HCT116 (cell line): ENCODE measurements at regions not wholly inside any gene's neighbourhood (a gene's known extent, or its start where the extent isn't known, plus 50 kb on each side); places are given as distances from the start of the nearest gene placed in this dataset.

Experiments
- CBX3 ChIP-seq: IDR thresholded peaks from 2 replicates; pipeline ENCODE4 v1.6.1; 2012; ENCODE audit warnings: low read depth
- CTCF ChIP-seq, 3 experiments: fragments of 200-600 bp in 1 of 3; sonication (generic) in 1 of 3; IDR thresholded peaks in 2 of 3; conservative IDR thresholded peaks in 1 of 3; 2 replicates each; pipeline ENCODE4 v1.5.1; 2012 to 2017; ENCODE audit warnings: low read depth in 2 of 3, low read length in 2 of 3, antibody characterized with exemption in 1 of 3, borderline replicate concordance in 1 of 3, control low read depth in 1 of 3, mild to moderate bottlenecking in 1 of 3, mixed read lengths in 1 of 3, mixed run types in 1 of 3, moderate library complexity in 1 of 3; ENCODE audit not compliant: insufficient read depth in 1 of 3
- FOSL1 ChIP-seq: IDR thresholded peaks from 2 replicates; pipeline ENCODE4 v1.6.1; 2012; ENCODE audit warnings: low read depth
- JUND ChIP-seq: IDR thresholded peaks from 2 replicates; pipeline ENCODE4 v1.6.1; 2012
- POLR2A ChIP-seq: IDR thresholded peaks from 2 replicates; pipeline ENCODE4 v1.7.0; 2011; ENCODE audit warnings: borderline replicate concordance; ENCODE audit not compliant: insufficient read depth, insufficient read length; ENCODE audit errors: extremely low read depth
- REST ChIP-seq: IDR thresholded peaks from 2 replicates; pipeline ENCODE4 v1.6.1; 2012; ENCODE audit warnings: low read depth
- SIN3A ChIP-seq: IDR thresholded peaks from 2 replicates; pipeline ENCODE4 v1.6.1; 2012; ENCODE audit warnings: low read depth
- ZBTB33 ChIP-seq: IDR thresholded peaks from 2 replicates; pipeline ENCODE4 v1.6.1; 2011; ENCODE audit warnings: mild to moderate bottlenecking, low read length, moderate library complexity; ENCODE audit not compliant: insufficient replicate concordance; ENCODE audit errors: extremely low read depth
- ZFX ChIP-seq: fragments of 450-650 bp; IDR thresholded peaks from 2 replicates; pipeline ENCODE4 v1.6.1; 2017
- ZNF274 ChIP-seq: fragments of 200-500 bp; sonication (Bioruptor generic); IDR thresholded peaks from 2 replicates; pipeline ENCODE4 v1.6.1; 2014; ENCODE audit warnings: mild to moderate bottlenecking, low read depth, low read length, inconsistent platforms
- TF ChIP-seq, protein P1 (sequence below): IDR thresholded peaks from 2 replicates; pipeline ENCODE4 v1.6.1; 2012

DNA sequence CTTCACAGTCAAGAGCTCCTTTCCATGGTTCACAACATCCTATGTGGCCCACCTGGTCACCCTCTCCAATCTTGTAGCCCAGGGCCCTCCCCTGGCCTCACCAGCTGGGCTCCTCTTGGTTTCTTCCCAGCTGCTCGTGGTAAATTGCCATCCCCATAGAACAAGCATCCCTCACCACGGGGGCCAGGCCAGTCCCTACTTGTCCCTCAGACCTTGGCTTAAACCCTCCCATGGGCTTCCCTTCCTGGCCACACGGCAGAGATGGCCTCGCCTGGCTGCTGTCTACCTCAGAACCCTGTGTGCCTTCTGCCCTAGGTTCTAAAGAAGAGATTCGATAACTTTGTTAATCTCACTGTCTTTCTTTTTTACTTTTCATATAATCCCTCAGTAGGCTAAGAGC lies 153.3 kb upstream of the TCERG1L start:
- no peak for TF ChIP-seq CTCF (IDR thresholded peaks at IDR 0.05 in 2 of 3, conservative IDR thresholded peaks at IDR 0.05 in 1 of 3; ENCODE audit: borderline replicate concordance in 1 of 3, insufficient read depth in 1 of 3, low read depth in 2 of 3, low read length in 2 of 3)
- no peak for TF ChIP-seq ZNF274
- no peak for TF ChIP-seq REST
- no peak for TF ChIP-seq POLR2A
- TF ChIP-seq SIN3A = no peak
- TF ChIP-seq JUND = no peak
- TF ChIP-seq CBX3 = no peak
- no peak for TF ChIP-seq ZBTB33
- TF ChIP-seq, protein P1, sequence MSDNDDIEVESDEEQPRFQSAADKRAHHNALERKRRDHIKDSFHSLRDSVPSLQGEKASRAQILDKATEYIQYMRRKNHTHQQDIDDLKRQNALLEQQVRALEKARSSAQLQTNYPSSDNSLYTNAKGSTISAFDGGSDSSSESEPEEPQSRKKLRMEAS = no peak
- no peak for TF ChIP-seq FOSL1
- no peak for TF ChIP-seq ZFX
